PC-3 (cell line): ENCODE measurements at regions not wholly inside any gene's neighbourhood (a gene's known extent, or its start where the extent isn't known, plus 50 kb on each side); places are given as distances from the start of the nearest gene placed in this dataset.

ENCODE experiments used
- CTCF ChIP-seq: fragments of 300-600 bp; sonication (generic); conservative IDR thresholded peaks from 2 replicates; pipeline ENCODE4 v1.5.1; 2017; ENCODE audit warnings: antibody characterized with exemption, low read depth, mild to moderate bottlenecking, low read length
- EZH2 ChIP-seq: fragments of 300-600 bp; sonication (generic); IDR thresholded peaks from one replicate; pipeline ENCODE4 v1.6.1; 2017; ENCODE audit warnings: antibody characterized with exemption, mild to moderate bottlenecking, low read length; ENCODE audit not compliant: unreplicated experiment
- EZH2phosphoT487 ChIP-seq: fragments of 300-600 bp; sonication (generic); IDR thresholded peaks from 2 replicates; pipeline ENCODE4 v1.6.1; 2018; ENCODE audit warnings: mild to moderate bottlenecking, antibody characterized with exemption, low read length, borderline replicate concordance

GRCh38 chr6:95815389-95816056, 200.3 kb upstream of the FUT9 start:
- TF ChIP-seq EZH2phosphoT487 (no peak), CTCF (no peak), EZH2 (no peak)
